Osteocyte (in vitro differentiated cells): ENCODE measurements at regions not wholly inside any gene's neighbourhood (a gene's known extent, or its start where the extent isn't known, plus 50 kb on each side); places are given as distances from the start of the nearest gene placed in this dataset.

Experiments used
- DNase-seq: peaks from one replicate; pipeline ENCODE4 v3.0.0; 2021; ENCODE audit warnings: mixed read lengths; ENCODE audit not compliant: unreplicated experiment; ENCODE audit errors: extremely low spot score
- H3K27ac Mint-ChIP-seq: one replicate; pipeline ENCODE4 v1.8.0; 2021; ENCODE audit warnings: mild to moderate bottlenecking, mixed read lengths; ENCODE audit not compliant: unreplicated experiment
- H3K27me3 Mint-ChIP-seq: one replicate; pipeline ENCODE4 v1.8.0; 2021; ENCODE audit warnings: mixed read lengths; ENCODE audit not compliant: unreplicated experiment
- H3K36me3 Mint-ChIP-seq: one replicate; pipeline ENCODE4 v1.8.0; 2021; ENCODE audit warnings: mixed read lengths; ENCODE audit not compliant: unreplicated experiment
- H3K4me1 Mint-ChIP-seq: one replicate; pipeline ENCODE4 v1.8.0; 2021; ENCODE audit warnings: mixed read lengths; ENCODE audit not compliant: unreplicated experiment
- H3K4me3 Mint-ChIP-seq: one replicate; pipeline ENCODE4 v1.8.0; 2021; ENCODE audit warnings: mild to moderate bottlenecking, moderate library complexity, mixed read lengths; ENCODE audit not compliant: unreplicated experiment
- H3K9me3 Mint-ChIP-seq: one replicate; pipeline ENCODE4 v1.8.0; 2021; ENCODE audit warnings: mixed read lengths; ENCODE audit not compliant: unreplicated experiment
- TF ChIP-seq, protein P1 (sequence below): fragments of 200-600 bp; sonication (generic); IDR thresholded peaks from 2 replicates; pipeline ENCODE4 v1.5.0; 2021; ENCODE audit warnings: antibody characterized with exemption, mild to moderate bottlenecking, moderate library complexity

DNA sequence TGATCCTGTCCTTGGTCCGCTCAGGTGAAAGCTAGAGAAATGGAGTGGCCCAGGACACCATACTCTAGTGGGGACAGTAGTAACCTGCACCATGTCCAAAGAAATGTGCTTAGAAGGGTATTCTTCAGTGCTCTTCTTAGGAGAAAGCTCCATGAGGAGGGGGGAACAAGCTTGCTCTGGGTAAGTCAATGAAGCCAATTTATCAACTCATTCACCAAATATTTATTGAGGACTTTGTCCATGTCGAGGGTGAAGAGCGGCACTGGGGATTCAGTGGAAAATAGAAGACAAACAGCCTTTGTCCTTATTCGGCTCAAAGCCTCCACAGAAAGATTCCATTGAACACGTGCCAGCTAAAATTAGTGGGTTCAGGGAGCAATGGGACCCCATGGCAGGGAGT, 677.8 kb downstream of the BCL11B start:
- Mint-ChIP-seq H3K27ac (no peak overlapping the region), H3K36me3 (no peaks in the 10 kb centered on the region), H3K4me3 (no peak overlapping the region), H3K9me3 (peaks cover 22% of the 10 kb centered on the region), H3K27me3 (no peaks in the 10 kb centered on the region), H3K4me1 (no peaks in the 10 kb centered on the region)
- DNase-seq, result peak; percentile 25
- TF ChIP-seq, protein P1, sequence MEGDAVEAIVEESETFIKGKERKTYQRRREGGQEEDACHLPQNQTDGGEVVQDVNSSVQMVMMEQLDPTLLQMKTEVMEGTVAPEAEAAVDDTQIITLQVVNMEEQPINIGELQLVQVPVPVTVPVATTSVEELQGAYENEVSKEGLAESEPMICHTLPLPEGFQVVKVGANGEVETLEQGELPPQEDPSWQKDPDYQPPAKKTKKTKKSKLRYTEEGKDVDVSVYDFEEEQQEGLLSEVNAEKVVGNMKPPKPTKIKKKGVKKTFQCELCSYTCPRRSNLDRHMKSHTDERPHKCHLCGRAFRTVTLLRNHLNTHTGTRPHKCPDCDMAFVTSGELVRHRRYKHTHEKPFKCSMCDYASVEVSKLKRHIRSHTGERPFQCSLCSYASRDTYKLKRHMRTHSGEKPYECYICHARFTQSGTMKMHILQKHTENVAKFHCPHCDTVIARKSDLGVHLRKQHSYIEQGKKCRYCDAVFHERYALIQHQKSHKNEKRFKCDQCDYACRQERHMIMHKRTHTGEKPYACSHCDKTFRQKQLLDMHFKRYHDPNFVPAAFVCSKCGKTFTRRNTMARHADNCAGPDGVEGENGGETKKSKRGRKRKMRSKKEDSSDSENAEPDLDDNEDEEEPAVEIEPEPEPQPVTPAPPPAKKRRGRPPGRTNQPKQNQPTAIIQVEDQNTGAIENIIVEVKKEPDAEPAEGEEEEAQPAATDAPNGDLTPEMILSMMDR, result no peak

DNA sequence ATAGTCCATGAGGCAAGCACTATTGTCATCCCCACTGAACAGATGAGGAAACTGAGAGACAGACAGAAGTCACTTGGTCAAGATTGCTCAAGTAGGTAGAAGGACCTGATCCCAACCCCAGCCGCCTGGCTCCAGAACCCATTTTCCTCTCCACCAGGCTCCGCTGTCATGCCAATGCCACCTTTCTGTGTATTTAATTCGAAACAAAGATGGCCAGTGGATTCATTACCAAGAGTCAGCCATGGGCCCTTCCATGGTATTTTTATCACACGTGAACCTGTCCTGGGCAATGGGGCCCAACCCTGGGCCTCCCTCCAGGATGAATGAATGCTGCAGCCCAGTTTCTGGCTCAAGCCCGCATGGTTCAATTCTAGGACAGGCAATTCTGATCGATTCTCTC, 673.4 kb downstream of the BCL11B start:
- TF ChIP-seq, protein P1, result no peak
- no peaks in the 10 kb centered on the region for H3K36me3 Mint-ChIP-seq
- H3K4me1 Mint-ChIP-seq, result no peaks in the 10 kb centered on the region
- H3K27me3 Mint-ChIP-seq, result no peaks in the 10 kb centered on the region
- peak; percentile 59 for DNase-seq
- H3K27ac Mint-ChIP-seq, result no peak overlapping the region
- H3K9me3 Mint-ChIP-seq, result peaks cover 14% of the 10 kb centered on the region
- no peak overlapping the region for H3K4me3 Mint-ChIP-seq

GRCh38 chr14:98599082-98599481, 672.9 kb downstream of the BCL11B start:
- Mint-ChIP-seq H3K4me1 (no peaks in the 10 kb centered on the region), H3K4me3 (no peak overlapping the region), H3K9me3 (peaks cover 9% of the 10 kb centered on the region), H3K36me3 (no peaks in the 10 kb centered on the region), H3K27ac (no peak overlapping the region), H3K27me3 (no peaks in the 10 kb centered on the region)
- DNase-seq, result no peak
- TF ChIP-seq, protein P1, result no peak

DNA sequence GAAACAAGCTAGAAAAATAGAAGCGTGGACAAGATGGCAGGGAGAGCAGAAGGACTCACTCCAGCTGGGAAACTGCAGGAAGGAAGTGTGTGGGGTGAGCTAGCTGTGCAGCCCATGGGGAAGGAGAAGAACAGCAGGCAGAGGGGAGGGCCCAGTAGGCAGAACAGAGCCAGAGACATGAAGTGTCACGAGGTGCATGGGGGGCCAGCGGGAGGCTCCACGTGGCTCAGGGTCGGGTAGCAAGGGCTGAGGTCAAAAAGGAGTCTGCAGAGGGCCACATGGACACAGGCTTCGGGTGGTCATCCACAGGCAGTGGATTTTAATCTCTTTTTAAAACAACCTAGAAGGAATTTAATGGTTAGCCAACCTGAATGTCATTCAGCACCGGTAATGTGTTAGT, 669.0 kb downstream of the BCL11B start:
- Mint-ChIP-seq H3K4me1 (no peaks in the 10 kb centered on the region), H3K27ac (no peak overlapping the region), H3K4me3 (no peak overlapping the region), H3K9me3 (no peaks in the 10 kb centered on the region), H3K27me3 (no peaks in the 10 kb centered on the region), H3K36me3 (no peaks in the 10 kb centered on the region)
- peak; percentile 65 for DNase-seq
- TF ChIP-seq, protein P1, result no peak

DNA sequence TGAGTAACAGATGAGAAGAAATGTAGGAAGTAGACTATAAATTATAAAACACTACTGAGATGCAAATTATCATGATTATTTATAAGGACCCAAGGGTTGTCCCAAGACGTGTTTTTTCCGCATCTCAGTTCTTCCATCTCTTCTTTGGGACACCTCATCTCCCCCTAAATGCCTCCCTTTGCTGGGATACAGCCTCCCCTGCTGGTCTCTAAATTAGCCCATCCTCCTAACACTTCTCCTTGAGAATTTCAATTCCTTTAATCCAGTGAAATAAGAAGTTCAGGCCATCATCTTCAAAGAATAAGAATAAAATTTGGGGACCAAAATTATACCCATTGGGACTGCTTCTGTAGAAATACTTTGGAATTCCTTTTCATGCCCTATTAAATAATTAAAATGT, 667.0 kb downstream of the BCL11B start:
- TF ChIP-seq, protein P1, result no peak
- Mint-ChIP-seq H3K27me3 (no peaks in the 10 kb centered on the region), H3K4me3 (no peak overlapping the region), H3K9me3 (no peaks in the 10 kb centered on the region), H3K27ac (no peak overlapping the region), H3K4me1 (no peaks in the 10 kb centered on the region), H3K36me3 (no peaks in the 10 kb centered on the region)
- no peak for DNase-seq
